ENCODE measurements at regions not wholly inside any gene's neighbourhood (a gene's known extent, or its start where the extent isn't known, plus 50 kb on each side); places are given as distances from the start of the nearest gene placed in this dataset.

GRCh38 chr7:156129522-156129921 is 317.3 kb upstream of the SHH start:
- BruUV-seq (replicated peaks) = no TSS peak
- TF ChIP-seq CTCF (IDR thresholded peaks at IDR 0.05; ENCODE audit: unreplicated experiment) = no peak
- Mint-ChIP-seq H3K27ac (ENCODE audit: unreplicated experiment) (no peak overlapping the region), H3K4me1 (ENCODE audit: low read depth, unreplicated experiment) (no peaks in the 10 kb centered on the region), H3K36me3 (ENCODE audit: insufficient read depth, unreplicated experiment) (no peaks in the 10 kb centered on the region), H3K9me3 (ENCODE audit: low read depth, unreplicated experiment) (peaks cover 3% of the 10 kb centered on the region), H3K27me3 (ENCODE audit: unreplicated experiment) (peaks cover 38% of the 10 kb centered on the region), H3K4me3 (ENCODE audit: low read depth, unreplicated experiment) (no peak overlapping the region)
- no peak for DNase-seq
- CTCF ChIA-PET = interaction anchor here (0.7 kb wide), 1 partner anchor 22 kb away, joined by 3 read pairs; no protein-coding TSS in a partner anchor
- intact Hi-C loops (cut with micrococcal nuclease; ENCODE audit: unreplicated experiment) = no loop called here

GRCh38 chr7:156128496-156128895 is 316.2 kb upstream of the SHH start:
- Mint-ChIP-seq H3K9me3 (ENCODE audit: low read depth, unreplicated experiment) (peaks cover 2% of the 10 kb centered on the region), H3K27me3 (ENCODE audit: unreplicated experiment) (peaks cover 38% of the 10 kb centered on the region), H3K36me3 (ENCODE audit: insufficient read depth, unreplicated experiment) (no peaks in the 10 kb centered on the region), H3K27ac (ENCODE audit: unreplicated experiment) (no peak overlapping the region), H3K4me1 (ENCODE audit: low read depth, unreplicated experiment) (no peaks in the 10 kb centered on the region), H3K4me3 (ENCODE audit: low read depth, unreplicated experiment) (no peak overlapping the region)
- CTCF ChIA-PET = no interaction called here
- BruUV-seq (replicated peaks) = no TSS peak
- intact Hi-C loops (cut with micrococcal nuclease; ENCODE audit: unreplicated experiment) = no loop called here
- DNase-seq = no peak
- TF ChIP-seq CTCF (IDR thresholded peaks at IDR 0.05; ENCODE audit: unreplicated experiment) = no peak

GRCh38 chr7:156127166-156128134 is 315.2 kb upstream of the SHH start:
- Mint-ChIP-seq H3K27ac (ENCODE audit: unreplicated experiment) (no peak overlapping the region), H3K4me1 (ENCODE audit: low read depth, unreplicated experiment) (no peaks in the 10 kb centered on the region), H3K36me3 (ENCODE audit: insufficient read depth, unreplicated experiment) (no peaks in the 10 kb centered on the region), H3K4me3 (ENCODE audit: low read depth, unreplicated experiment) (no peak overlapping the region), H3K27me3 (ENCODE audit: unreplicated experiment) (peaks cover 38% of the 10 kb centered on the region), H3K9me3 (ENCODE audit: low read depth, unreplicated experiment) (no peaks in the 10 kb centered on the region)
- CTCF ChIA-PET = no interaction called here
- BruUV-seq (replicated peaks) = no TSS peak
- no peak for DNase-seq
- no peak for TF ChIP-seq CTCF (IDR thresholded peaks at IDR 0.05; ENCODE audit: unreplicated experiment)
- intact Hi-C loops (cut with micrococcal nuclease; ENCODE audit: unreplicated experiment) = no loop called here

- no peak for DNase-seq
- Mint-ChIP-seq H3K36me3 (ENCODE audit: insufficient read depth, unreplicated experiment) (no peaks in the 10 kb centered on the region), H3K4me3 (ENCODE audit: low read depth, unreplicated experiment) (no peak overlapping the region), H3K27ac (ENCODE audit: unreplicated experiment) (no peak overlapping the region), H3K4me1 (ENCODE audit: low read depth, unreplicated experiment) (no peaks in the 10 kb centered on the region), H3K9me3 (ENCODE audit: low read depth, unreplicated experiment) (no peaks in the 10 kb centered on the region), H3K27me3 (ENCODE audit: unreplicated experiment) (peaks cover 40% of the 10 kb centered on the region)
- CTCF ChIA-PET = no interaction called here
- no TSS peak for BruUV-seq (replicated peaks)
- no peak for TF ChIP-seq CTCF (IDR thresholded peaks at IDR 0.05; ENCODE audit: unreplicated experiment)
- intact Hi-C loops (cut with micrococcal nuclease; ENCODE audit: unreplicated experiment) = no loop called here
Measured at GRCh38 chr7:156125841-156126730, 313.8 kb upstream of the SHH start.
